HG02981 (cell line): ENCODE measurements at regions not wholly inside any gene's neighbourhood (a gene's known extent, or its start where the extent isn't known, plus 50 kb on each side); places are given as distances from the start of the nearest gene placed in this dataset.
"Not testable (repeated sequence)": the region's sequence is repeated elsewhere in the genome, so short reads cannot be mapped to it uniquely, and the experiment has no call there.

Experiments used
- ATAC-seq: cut with Tn5 transposase; IDR thresholded peaks from one replicate; pipeline ENCODE4 v1.9.1; 2021; ENCODE audit warnings: mild to moderate bottlenecking, moderate library complexity; ENCODE audit not compliant: unreplicated experiment

DNA sequence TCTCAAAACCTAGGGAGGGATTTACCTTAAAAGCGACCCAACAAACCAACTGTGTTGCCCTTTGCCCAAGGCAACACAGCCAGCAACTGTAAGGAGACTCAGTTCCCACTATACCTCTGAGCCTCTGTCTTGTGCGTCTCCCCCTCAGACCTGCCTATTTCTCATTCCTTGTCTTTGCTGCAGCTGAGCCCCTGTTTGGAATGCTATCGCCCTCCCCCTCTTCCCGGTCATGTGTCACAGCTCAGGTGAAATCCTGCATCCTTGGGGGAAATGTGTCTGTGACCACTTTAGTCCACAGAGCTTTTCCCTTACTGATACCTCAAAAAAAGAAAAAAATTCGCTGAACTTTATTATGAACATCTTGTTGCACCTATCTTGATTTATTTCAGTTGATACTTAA, 52.0 kb upstream of the LRIG1 start:
- ATAC-seq, result no peak

DNA sequence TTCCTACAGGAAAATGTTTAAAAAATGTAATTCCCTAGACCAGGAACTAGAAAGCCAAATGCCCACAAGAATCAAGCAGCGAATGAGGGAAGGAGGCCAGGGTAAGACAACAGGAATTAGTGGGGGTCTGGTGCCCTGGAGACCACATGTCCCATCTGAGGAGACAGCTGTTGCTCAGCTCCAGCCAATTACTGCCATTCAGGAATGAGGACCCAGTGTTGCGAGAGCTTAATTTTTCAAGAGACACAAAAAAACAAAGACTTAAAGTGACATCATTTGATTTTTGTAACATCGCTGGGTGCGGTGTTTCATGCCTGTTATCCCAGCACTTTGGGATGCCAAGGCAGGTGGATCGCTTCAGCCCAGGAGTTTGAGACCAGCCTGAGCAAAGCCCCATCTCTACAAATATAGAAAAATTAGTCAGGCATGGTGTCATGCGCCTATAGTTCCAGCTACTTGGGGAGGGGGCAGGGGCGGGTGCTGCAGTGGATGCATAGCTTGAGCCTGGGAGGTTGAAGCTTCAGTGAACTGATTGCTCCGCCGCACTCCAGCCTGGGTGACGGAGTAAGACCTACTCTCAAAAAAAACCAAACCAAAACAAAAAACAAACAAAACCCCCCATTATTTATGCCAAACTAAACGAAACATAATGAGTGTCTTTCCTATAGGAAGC, 52.8 kb upstream of the LRIG1 start:
- ATAC-seq, result no peak

DNA sequence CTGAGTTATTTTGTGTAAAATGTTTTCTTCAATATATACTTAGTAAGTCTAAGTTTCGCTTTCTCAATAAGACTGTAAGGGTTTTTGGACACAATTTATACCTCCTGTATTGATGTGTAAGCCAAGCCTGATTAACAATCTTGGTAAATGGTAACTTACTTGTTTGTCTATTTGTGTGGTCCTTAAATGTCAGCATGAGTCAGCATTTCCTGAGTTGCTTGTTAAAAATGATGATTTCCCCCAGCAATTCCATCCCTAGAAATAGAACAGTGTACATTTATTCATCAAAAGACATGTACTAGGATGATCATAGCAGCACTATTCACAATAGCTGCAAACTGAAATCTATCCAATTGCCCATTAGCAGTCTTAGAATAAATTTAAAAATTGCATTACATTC, 53.4 kb upstream of the LRIG1 start:
- no peak for ATAC-seq

DNA sequence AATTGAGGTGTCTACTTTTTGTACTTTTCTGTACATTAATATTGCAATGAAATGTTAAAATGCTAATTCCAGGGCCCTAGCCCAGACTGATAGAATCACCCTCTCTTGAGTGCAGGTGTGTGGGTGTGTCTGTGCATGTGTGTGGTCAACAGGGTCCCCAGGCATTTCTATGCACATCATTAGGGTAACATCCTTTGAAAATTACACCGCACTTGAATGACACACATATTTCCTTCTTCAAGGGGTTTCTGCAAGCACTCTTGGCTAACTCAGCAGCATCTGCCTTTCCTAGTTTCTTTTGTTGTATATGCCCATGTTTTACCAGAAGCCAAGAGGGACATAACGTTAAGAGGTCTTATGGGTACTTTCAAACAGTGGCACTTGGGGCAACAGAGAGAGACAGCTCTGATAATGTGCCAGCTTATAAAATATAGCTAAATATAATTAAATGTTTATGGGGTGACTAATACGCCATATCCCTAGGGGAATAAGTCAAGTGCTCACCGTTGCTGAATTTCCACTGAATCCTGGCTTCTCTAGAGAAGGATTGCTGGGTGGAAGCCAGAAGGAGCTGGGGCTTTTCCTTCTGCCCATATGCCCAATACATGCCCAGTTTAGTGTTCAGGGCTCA, 54.5 kb upstream of the LRIG1 start:
- no peak for ATAC-seq

DNA sequence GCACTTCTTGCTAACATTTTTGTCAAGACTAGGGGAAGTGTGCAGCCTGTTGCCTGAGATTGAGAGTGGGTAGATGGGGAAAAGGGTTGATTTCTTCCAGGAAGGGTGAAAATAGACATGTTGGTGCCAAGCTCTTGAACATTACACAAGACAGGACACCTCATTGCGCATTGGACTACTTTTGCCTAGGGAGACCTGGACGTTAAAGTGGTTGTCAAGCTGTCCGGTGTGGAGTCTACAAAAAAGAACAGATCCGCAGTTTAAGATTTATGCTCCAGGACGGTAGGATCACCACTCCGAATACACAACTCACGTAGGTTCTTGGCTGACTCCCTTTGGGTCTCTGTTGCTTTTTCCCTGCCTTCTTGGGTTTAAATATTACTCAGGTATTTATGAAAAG, 56.3 kb upstream of the LRIG1 start:
- ATAC-seq, result no peak

DNA sequence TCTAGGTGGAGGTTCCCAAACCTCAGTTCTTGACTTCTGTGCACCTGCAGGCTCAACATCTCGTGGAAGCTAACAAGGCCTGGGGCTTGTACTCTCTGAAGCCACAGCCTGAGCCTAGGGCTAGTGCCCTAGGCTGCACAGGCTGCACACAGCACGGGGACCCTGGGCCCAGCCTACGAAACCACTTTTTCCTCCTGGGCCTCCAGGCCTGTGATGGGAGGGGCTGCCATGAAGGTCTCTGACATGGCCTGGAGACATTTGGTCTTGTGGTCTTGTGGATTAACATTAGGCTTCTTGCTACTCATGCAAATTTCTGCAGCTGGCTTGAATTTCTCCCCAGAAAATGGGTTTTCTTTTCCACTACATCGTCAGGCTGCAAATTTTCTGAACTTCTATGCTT, 59.1 kb upstream of the LRIG1 start:
- ATAC-seq, result not testable (repeated sequence)

DNA sequence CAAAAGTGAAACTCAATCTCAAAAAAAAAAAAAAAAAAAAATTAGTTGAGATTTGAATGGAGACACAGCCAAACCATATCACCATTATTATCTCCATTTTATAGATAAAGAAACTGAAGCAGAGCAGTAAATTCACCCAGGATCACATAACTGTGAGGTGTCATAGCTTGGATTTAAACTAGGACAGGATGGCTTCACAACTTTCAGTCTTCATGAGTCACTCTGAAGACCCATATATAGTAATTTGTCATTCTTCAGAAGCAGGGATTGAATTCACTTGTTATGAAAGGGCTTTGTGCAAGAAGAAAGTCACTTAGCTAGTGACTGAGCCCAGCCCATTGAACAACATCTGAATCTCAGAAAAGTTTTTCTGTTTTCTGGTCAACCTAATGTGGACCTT, 60.5 kb upstream of the LRIG1 start:
- no peak for ATAC-seq

DNA sequence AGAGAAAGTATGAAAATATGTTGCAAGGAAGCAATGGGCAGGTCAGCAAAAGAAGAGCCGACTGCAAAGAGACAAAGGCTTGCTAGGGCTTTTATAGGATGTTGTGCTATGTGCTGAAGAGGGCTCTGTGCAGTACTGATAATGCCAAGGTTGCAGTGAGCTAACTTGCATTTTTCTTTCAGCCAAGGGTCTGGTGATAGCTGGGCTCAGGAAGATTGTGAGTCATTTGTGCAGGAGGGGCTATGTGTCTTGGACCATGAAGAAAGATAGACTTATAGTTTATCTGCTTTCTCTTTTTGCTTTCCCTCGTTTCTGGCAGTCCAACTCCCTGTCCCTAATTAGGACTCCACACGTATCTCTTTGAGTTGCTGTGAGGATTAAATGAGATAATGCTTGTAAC, 64.5 kb upstream of the LRIG1 start:
- ATAC-seq, result no peak

DNA sequence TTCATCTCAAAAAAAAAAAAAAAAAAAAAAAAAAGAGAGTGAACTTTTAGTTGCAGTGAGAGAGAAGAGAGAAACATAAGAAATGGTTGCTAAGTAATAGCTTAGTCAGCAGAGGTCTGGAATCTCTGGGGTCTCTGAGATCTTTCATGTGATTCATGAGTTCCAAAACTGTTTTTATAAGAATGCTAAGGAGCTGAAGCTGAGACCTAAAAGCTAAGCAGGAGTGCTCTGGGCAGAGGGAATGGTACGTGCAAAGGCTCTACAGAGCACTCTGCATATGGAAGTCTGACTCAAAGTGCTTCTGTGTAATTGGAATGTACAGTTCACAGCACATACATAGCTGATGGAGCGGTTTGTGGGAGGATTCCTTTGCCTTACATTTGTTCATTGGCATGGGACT, 66.3 kb upstream of the LRIG1 start:
- ATAC-seq, result no peak

DNA sequence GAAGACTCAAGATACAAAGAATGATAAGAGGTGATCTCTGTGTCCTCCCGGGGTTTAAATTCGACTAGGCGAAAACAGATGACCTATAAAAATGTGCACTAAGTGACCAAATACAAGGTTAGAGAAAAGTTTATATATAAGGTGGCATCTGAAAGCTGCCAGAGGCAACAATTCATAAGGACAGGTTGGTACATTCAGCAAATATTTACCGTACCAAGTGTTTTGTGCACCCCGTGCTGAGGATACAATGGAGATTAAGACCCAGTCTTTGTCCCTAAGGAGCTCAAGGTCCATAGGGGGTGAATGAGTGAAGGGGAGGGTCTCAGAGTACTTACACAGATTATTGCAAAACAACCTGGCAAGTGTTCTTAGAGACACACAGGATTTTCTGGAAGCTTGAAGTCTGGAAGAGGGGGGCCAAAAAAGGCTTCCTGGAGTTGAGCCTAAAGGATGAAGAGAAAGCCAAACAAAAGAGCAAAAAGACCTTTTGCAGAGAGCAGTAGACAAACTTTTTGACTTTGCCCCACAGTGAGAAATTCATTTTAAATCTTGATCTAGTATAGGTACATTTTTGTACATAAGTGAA, 71.4 kb upstream of the LRIG1 start:
- ATAC-seq, result no peak

DNA sequence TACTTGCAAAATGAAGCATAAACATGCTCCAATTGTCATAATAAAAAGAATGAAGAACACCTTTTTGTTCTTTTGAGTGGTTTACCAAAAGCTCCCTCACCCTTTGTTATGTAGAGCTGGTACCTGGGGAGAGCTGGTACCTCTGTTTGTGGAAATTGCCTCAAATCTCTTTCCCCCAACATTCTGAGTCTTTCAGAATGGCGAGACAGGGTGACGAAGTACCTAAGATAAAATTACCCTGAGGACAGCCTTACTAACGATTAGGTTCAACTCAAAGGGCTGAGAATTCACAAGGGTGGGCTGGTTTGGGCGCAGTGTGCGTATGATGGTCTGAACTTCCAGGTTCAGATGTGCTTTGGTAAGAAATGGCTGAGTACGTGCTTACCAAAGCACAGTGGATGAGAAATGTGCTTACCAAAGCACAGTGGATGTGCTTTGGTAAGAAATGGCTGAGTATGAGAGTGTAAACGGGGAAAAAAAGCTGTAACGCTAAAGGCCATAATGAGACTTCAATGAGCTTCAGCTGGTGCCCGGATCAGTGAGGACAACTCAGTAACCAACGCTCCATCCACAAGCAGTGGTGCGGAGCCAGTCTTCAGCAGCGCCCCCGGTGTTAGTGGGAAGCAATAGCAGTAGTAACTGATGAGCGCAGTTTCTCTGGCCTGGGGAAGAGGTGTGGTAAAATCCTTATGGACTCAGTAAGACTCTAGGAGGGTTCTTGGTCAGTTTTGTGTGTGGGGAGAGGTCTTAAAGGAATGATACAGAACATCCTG, 72.3 kb upstream of the LRIG1 start:
- no peak for ATAC-seq

DNA sequence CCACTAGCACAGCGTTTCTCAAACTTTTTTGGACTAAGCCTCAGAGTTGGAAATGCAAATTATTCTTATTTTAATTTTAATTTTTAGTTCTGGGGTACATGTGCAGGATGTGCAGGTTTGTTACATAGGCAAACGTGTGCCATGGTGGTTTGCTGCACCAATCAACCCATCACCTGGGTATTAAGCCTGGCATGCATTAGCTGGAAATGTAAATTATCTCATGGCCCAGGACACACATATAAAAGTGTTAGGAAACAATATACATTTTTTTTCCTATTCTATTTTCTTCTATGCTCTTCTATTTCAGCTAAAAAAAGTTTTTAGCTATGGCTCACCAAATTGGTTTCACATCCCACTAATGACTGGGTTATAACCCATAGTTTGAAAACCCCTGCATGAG, 73.3 kb upstream of the LRIG1 start:
- ATAC-seq, result no peak

DNA sequence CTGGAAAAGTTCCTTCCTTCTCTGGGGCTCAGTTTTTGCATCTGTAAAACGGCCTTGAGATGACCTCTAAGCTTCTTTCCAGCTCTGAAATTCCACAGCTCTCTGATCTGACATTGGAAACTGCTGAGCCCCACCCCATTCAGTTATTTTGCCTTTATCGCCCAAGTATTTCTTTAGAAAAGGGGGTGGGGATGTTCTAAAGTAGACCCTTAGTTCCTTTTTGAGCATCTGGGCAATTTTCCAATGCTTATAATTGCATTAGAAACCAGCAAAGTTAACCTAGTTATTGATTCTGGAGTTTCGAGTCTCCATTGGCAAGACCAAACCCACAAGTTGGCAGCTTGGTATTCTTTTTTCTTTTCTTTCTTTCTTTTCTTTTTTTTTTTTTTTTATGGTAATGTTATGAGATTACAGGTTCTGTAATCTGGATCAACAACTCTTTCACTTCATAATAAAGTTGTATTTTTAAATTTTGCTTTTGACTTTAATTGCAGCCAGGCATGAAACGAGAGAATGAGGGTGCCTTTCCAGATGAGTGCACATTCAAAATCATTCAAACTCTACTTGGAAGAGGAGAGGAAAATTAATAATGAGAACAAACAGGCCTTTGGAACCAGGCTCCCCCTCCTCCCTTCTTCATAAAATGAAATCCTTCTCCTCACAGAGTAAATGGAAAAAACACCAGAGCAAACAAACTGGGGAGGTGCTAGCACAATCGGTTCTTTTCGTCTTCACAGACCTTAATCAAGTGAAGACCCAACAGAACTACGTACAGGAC, 76.8 kb upstream of the LRIG1 start:
- no peak for ATAC-seq

DNA sequence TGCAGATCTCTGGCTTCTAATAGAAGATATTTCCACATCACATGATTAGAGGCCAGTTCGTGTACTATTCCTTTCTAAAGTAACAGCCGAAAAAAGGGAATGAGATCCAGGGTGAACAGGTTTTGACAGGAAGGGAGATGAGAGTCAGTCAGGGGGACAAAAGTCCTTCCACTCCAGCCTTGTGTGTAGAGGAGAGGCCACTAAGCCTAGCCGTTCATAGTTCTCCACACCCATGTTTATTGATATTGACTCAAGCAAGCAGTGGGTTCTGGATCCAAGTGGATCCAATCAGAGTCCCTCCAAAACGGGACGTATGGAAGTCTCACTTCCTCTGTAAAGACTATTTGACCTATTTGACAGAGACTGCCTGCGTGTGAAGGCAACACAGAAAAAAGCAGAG, 80.4 kb upstream of the LRIG1 start:
- ATAC-seq, result no peak

DNA sequence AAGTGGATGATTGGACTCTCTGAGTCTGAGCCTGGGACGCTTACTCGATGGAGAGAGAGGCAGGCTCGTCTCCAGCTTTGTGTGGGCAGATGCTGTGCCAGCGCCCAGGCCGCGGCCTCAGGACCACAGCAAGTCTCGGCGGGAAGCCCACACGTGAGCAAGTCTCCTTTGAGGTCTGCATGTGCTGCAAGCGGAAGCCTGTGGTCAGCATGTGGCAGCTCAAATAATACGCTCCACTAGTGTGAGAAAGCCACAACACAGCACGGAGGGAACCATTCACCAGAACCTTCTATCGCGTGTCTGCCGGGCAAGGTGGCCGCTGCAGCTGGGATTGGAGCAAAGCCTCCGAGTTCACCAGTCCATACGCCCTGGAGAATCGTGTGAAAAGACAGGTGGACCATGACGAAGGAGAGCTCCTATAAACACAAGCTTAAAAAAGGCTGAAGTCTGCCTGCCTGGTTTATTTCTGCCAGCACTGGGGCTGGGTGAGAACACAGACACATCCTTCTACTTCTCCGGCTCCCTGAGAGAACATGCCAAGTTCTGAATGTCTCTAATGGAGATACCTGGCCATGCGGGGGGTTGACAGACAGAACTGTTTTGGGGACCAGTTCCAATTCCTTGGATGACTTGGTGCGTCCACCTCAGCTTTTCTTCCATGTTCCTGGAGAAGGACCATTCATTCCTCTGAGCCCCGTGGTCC, 82.0 kb upstream of the LRIG1 start:
- peak; percentile 96 for ATAC-seq

DNA sequence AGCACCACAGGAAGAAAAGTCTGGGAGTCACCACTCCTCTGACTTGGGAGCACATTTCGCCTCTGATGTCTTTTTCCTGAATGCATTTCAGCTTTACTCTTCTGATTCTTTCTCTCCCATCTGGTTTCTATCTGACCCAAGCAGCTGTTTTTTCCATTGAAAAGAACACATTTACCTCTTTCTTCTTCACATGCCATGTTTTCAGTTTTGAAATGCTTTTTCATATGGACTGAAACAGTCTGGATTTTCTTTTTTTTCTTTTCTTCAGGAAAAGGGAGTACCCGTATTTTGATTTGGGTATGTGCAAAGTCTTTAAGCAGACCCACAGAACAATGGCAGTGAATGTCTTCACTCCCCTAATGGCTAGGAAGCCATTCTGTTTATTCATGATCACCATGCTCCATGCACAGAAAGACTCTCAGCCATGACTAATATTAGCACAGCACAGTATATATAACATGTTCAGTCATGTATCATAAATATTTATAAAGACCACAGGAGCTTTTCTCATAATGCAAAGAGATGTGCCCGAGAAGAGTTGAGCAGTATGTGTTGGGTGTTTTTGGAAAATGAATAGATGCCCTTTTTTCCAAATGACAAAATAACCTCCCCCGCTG, 82.7 kb upstream of the LRIG1 start:
- ATAC-seq, result no peak

DNA sequence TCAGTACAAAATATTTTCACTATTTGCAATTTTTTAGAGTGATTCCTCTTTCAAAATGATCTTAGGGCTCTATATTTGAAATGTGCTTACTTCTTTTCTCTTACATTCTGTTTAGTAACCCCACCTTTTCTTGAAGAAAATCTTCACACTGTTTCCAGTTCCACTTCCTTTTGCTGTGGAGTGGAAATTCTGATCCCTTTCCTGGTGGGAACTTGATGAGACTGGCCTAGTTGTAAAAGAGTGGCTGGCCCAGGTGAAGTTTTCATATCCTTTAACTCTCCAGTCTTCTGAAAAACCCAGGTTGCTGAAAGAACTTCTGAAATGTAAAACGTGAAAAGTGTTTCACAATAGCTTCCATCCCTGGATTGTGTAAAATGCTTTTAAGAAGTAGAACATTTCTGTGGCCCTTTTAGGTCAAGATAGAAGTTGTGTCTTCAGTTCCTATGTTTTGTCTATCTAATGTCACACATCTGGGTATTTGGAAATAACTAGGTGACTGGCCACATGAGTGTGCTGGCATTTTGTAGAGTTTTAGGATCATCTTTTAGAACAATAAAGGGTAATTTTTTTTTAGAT, 84.8 kb upstream of the LRIG1 start:
- ATAC-seq, result no peak

DNA sequence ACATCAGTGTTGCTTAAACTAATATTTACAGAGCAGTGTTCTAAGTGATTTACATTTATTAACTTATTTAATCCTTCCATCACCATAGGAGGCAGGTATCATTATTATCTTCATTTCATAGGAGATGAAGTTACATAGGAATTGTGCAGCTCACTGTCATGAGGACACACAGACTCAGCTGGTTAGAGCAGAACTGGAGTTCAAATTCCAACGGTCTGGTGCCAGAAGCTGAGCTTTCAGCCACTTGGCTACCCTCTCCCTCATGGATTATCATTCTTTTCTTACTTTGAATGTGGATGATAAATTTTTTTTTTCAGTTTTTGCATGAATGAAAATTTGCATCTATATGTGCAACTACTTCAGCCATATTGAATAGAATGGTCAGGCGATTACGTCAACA, 86.0 kb upstream of the LRIG1 start:
- no peak for ATAC-seq

DNA sequence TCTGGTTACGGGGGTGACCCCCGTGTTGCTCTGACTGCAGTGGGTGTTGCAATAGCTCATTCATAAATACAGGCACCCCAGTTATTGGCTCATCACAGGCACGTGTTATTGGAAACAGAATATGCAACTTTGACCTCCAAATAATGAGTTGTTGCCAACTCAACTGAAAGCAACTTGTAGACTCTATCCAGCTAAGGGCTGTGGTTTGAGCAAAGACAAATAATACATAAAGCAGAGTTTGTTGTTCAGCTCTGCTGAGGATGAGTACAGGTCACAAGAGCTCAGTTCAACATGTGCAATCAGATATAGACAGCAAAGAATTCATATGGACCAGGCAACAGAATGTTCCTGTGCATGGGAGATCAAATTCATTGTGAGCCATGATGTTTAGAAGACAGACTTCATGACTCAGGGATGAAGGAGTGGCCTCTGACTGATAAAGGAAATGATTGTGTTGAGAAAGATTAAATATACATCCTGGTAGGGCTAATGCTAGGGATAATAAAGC, 87.6 kb upstream of the LRIG1 start:
- no peak for ATAC-seq
